ENCODE measurements at regions not wholly inside any gene's neighbourhood (a gene's known extent, or its start where the extent isn't known, plus 50 kb on each side); places are given as distances from the start of the nearest gene placed in this dataset.

DNA sequence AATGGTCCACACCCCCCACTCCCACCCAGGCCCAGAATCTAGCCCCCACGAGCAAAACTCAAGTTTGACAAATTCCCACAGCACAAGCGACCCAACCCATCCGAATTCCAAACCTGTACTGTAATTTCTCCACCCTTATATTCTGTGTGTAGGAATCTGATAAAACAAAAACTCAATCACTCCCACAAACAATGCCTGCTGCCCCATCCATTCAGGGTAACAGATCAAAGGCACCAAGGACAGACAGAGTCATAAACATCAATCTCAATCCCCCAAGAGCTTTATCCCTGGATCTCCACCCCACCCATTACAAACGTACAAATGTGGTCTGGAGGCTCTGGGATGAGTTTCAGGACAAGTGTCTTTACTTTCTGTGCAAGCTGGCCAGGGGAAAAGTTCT lies 157.8 kb downstream of the AXIN2 start:
- no peak for DNase-seq

DNA sequence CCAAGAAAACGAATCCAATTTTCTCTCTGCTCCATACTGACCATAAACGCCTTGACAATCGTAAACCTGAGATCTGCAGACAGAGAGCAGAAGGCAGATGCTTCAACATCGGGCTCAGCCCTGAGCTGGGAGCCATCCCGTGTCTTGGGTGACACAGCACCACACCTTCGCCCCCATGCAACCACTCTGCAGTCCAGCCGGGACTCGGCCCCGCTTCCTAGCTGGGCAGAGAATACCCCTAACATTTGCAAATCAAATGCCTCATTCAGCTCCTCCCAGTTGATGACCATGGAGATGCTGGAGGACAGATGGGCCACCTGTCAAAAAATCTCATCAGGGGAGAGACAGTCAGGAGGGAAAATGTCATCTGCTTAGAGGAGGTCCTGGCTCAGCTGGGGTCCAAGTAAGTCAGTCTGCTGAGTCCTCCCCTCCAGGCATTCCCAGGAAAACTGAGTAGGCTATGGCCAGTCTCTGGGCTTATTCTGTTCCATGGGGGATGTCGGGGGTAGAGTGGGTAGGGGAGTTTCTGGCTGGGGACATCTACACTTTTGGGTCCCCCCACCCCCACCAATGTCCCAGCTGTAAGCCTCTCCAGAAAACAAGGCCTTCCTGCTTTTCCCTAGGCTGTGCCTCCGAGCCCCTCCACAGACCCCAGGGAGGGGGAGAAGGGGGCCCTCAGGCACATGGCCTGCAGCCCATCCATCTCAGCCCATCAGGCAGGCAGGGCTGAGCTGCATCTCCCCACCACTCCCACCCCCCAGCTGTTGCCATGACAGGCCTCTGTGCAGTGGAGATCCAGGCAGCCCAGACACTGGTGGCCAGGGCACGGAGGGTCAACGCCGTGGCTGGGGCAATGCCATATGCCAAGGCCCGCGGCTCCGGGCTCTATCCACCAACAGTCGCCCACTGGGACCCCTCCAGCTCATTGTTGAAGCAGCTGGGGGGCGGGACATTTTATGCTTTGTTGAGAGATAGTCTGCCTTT lies 158.6 kb downstream of the AXIN2 start:
- no peak for DNase-seq

DNA sequence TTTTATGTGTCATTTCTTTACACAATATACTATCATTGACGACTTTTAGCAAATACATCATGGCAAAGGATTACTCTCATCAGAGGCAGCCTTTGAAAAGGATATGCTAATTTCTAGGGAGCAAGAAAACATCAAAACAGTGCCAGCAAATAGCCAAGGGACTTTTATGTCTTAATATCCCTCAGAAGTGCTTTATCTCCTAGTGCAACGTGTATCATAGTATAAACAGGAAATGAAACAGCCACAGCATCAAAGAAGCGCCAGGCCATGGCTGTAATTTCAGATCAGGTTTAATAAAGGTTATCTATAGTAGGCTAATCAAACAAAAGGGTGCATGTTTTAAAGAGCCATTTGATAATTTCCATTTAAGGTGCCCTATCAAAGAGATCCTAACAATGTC lies 159.9 kb downstream of the AXIN2 start:
- no peak for DNase-seq

DNA sequence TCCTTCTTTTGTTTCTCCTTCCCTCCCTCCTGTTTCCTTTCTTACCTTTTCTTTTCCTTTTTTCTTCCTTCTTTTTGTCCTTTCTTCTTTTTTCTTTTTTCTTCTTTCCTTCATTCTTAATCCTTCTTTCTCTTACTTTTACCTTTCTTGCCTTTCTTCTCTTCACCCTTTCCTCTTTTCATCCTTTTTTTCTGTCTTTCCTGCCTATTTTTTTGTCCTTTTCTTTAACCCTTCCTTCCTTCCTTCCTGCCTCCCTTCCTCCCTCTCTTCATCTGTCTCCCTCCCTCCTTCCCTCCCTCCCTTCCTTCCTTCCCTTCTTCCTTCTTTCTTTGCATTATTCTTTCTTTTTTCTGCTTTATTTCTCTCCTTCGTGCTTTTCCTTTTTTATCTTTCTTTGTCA lies 160.7 kb downstream of the AXIN2 start:
- no peak for DNase-seq

DNA sequence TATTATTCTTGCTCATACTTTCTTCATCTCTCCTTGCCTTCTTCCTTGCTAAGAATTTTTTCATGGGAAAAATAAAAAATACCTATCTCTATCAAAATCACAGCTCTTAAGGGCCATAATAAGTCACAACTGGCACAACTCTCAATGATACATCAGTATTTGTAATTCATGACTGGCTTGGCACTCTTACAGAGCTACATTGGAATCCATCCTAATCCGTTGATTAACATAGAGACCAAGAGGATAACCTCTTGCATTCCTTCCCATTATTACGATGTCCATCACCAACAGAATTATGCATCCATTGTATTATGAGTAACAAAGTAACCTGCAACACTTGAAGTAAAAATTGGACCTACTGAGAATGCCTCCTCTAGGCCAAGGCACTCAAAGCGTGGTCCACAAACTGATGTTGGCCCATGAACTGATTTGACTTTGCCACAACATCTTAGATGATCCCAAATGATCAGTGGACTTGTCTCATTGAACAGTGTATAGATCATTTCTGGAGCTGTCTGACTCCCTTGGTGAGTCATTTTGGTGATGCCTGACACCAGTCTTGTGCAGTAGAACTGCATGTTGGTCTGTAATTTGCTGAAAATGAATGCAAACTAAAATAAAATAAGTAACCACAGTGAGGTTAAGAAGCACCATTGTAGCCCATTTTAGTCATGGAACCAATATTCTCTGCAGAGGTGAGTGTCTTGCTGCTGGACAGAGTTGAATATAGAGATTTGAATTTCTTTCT lies 163.2 kb downstream of the AXIN2 start:
- DNase-seq, result no peak

DNA sequence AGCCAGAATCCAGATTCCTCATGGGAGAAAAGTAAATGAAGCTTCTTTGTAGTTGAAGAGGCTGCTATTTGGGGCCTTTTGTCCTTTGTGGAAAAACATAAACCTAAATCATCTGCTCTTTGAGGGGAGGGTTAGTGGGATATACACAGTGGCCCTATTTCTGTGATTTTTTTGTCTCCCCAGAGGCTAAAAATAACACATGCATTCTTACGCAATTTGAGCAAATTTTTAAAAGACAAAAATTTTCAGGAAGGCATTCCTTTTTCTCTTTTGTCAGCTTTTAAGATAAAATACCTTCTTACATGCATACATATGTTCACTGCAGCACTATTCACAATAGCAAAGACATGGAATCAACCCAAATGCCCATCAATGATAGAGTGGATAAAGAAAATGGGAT lies 165.5 kb downstream of the AXIN2 start:
- no peak for DNase-seq

DNA sequence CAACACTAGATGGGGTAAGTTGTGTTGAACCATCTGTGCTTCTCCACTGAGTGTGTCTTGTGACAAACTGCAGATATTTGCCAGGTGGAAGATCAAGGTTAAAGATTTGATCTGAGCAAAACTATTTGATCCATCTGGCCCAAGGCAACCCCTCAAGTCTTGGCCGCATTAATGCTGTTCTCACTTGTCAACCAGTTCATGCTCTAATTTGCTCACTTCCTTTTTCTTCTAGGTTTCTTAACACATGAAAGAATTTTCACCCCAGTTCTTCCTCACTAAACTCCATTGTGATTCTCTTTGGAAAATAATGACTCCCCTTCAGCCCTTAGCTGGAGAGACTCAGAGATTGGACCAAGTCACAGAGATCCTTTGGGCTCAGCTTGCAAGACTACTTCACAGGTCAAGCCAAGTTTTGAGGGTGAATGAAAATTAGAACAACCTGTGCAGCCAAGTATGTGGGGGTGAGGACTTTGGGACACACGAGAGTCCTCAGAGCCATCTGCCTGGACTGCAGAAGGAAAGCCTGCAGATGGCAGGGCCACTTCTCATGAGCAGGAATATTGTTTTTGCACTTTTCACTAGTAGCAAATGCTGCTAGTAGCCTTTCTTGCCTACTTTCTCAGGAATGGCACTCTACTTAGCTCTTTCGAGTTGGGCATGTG lies 166.5 kb downstream of the AXIN2 start:
- no peak for DNase-seq

DNA sequence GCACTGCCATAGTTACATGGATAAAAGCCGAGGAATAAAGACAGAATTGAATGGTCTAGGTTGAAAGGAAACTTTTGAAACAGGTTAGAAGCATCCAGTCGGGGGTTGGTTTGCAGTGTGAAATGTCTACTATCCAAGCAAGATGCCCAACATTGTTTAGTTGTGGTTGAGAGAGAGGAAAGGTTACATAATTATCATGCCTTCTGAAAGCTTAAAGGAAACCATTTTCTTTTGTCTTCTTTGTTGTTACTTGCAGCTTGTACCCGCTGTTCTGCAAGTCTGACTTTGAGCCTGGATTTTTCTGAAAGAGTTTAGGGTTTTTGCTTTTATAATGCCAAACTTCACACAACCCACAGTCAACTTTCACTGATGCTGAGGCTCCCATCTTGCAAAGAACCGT lies 167.9 kb downstream of the AXIN2 start:
- DNase-seq, result no peak

DNA sequence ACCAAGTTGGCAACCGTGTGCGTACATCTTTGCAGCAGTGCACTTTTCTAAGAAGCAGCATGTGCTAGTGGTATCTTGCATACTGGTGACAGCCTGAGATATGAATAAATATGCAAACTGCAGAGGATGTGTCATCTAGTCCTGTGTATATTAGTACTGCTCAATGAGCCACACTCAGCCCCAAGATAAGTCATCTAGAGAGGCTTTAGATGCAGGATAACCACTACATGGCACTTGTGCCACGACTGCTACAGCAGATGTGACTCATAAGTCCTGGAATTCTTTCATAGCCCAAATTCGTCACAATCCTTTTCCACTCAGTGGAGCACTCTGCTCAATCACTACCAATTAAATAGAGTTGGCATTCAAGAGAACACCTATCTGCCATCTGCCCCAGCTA lies 171.5 kb downstream of the AXIN2 start:
- no peak for DNase-seq

DNA sequence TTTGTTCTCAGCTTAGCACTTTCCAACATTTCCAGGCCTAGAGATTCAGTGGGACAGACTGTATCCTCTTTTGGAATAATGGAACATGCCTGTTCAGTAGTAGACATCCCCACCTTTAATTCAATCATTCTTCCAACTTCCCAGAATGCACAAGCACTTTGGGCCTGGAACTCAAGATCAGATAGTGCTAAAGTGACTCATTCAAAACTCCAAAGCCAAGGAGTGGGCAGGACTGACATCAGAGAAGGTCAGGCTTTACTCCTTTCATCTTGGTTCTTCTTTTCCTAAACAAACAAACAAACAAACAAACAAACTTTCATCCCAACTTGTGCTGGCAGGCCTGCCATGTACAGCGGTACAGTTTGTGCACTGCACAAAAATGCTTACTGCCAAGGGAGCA lies 172.0 kb downstream of the AXIN2 start:
- no peak for DNase-seq

DNA sequence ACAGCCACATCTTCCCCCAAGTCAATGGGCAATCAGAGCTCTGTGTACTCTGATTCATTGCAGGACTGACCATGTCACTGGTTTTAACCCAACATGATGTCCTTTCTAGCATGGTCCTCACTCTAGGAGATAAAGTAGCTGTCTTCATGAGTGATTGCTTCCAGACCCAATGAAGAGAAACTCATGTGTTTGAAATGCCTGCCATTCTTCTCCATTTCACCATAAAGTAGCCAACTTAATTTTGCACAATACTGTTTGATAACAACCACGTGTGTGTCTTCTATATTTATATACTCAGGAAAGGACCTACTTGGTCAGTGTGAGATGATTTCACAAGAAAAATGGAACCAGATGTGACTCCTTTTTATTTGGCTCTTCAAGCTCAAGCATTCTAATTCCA lies 172.5 kb downstream of the AXIN2 start:
- DNase-seq, result no peak

DNA sequence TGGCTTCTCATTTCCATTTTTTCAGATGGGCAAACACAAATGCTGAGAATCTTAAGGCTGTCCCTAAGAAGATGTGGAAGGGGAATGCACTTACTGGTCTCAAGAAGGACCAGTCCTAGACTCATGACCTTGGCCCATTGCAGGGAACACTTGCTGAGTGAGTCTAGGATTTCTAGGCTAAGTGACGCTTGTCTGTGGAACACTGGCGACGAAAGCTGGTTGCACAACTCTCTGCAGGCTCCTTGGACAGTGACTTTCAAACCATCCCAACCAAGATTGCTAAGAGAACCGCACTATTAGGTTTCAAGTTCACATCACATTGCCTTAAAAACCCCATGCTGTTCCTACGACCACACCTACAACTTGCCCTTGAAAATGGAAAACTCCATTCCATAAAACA lies 174.1 kb downstream of the AXIN2 start:
- DNase-seq, result no peak

DNA sequence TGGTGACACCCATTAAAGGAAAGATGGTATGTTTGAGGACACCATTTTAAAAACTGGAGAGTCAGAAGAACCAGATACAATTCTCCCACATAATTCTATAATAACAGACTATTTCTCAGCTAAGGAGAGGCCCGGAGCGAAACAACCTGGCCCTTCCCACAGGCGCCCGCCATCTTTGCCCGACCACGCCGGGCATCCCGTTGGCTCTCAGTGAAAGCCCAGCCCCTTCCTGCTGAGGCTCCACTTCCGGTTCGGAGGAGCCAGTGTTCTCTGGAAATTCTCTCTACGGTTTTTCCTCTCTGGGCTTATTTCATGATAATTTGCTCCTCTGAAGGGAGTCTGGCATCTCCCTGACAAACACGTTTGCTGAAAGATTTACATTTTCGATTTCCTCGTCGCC lies 175.7 kb downstream of the AXIN2 start:
- DNase-seq, result no peak

DNA sequence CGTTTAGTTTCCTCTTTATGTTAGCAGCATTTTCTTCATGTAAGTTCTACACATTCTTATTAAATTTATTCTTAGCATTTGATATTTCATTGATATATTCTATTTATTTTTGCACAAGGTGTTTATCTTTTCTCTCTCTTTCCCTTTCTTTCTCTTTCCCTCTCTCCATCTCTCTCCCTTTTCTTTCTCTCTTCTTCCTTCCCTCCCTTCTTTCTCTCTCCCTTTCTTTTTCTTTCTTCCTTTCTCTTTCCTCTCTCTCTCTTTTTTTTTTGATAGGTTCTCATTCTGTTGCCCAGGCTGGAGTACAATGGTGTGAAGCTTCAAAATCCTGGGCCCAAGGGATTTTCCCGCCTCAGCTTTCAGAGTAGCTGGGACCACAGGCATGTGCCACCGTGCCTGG lies 176.4 kb downstream of the AXIN2 start:
- no peak for DNase-seq

DNA sequence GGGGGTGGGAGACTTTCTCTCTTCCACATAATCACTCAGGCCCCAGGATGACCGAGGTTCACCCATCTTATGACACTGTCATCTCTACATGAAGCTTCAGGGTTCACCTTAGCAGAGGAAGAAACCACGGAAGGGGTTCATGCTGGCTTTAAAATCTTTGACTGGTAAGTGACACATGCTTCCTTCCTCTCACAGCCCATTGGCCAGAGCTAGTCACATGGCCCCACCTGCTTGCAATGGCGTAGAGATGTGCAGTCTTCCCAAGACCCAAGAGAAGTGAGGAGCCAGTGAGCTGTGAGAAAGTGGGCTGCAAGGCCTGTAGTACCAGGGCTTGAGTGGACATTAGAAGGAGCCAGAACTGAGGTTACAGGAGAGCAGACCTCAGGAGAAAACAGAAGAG lies 180.3 kb downstream of the AXIN2 start:
- DNase-seq, result no peak

DNA sequence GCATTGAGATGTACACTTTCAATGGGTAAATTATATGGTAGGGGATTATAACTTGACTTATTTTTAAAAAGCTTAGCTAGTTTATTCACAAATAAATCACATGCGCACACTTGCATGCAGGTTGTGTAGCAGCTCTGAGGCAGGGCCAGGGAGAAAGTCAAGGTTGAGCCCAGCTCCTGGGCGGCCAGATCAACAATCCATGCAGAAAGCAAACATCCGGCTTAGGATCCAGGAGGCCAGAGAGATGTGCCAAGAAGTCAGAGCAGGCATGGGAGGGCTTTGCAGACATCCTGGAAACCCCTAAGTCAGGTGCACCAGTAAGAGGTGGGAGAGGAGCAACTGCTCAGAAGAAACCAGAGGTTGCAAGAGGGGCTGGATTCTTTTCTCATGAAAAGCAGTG lies 186.5 kb downstream of the AXIN2 start:
- DNase-seq, result no peak

DNA sequence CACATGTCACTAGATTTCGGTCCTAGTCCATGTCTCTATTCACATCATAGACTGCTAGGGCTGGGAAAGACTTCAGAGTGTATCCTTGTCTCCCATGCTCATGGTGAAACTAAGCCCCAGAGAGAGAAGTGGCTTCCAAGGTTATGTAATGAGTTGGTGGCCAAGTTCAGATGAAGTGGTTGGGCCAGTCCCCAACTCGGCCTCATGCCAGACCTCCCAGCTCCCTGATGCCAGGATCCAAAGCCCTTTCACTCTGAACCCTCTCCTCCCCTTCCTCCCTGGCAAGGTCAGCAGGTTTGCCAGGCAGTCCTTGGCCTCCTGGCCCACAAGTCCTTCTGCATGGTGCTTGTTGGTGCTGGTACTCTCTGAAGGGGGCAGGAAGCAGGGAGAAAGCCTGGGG lies 189.7 kb downstream of the AXIN2 start:
- no peak for DNase-seq

DNA sequence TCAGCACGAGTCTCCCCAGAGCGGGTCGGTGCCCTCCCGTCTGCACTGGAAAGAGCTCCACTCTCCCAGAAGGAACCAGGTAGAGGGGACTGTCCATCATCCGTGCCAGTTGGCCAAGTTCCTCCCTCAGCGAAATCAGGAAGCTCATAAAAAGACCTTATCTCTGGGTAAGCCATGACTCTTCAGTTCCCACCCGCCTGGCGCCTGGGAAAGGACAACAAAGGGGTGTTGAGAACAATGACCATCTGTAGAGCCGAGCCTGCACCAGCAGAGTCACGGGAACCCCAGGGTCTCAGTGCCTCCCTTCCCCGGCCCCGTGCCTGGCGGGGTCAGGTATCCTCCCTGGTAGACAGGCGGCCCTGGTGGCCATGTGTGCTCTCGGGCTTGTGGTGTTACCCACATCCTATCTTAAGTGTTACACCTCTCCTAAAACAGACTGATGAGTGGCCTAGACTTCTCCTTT lies 190.7 kb downstream of the AXIN2 start:
- no peak for DNase-seq

DNA sequence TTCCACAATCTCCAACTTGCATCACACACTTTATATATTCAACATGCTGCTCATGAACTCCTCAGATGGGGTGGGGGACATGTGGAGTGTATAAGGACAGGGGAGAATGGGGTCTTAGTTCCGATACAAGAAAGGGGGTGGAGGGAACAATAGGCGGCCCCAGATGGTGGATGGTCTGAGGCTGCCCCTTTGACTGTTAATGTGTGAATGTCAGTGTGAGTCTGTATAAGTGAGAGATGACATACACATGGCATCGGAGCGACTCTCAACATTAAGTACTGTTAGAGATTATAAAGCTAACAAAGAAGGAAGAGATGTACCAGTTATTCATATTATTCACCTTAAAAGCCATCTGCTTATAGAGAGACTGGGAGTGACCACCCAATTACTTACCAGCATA lies 193.1 kb downstream of the AXIN2 start:
- DNase-seq, result no peak

DNA sequence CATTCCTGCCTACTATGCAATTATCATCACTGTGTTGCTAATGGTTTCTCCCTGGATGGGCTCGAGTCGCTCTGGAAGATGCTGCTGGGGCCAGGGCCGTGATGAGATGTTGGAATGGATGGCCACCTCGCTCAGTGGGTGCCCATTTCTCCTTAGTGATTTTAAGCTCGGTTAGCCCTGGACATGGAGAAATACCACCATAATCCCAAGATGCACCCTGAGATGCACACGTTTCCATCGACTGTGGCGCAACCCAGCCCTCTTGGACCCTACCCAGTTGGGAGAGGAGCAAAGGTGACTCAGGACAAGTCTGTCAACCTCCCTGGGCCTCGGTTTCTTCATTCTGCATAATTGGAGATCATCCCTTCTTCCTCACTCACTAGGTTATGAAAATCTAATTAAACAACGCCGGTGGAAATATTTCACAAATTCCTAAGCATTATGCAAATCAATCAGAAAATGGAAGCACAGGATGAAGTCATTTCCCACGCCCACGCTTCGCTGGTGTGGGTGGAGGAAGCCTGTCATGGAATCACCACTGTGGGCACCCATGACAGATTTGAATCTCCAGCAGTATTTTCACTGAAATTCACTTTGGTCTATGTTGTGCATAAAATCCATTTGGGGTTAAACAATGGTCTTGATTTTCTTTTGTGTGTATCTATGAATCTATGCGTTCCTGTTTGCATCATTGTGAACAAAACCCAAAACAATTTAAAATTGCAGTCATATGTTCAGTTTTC lies 195.2 kb downstream of the AXIN2 start:
- no peak for DNase-seq

DNA sequence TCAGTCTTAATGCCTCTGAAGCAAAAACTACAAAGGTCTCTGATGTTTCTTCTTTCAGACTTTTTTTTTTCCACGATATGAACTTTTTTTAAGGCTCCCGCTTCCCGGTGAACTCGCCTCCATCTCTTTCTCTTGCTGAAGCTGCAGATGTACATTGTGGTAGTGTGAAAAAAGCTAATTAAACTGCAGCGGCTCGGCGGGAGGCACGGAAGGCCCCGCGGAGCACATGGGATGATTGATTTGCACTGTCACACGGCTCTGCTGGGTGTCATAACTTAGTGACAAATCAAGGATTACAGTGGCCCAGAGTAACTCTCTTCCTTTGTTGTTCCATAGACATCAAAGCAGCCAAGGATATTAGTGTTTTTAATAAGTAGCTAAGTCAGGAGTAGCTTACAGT lies 196.3 kb downstream of the AXIN2 start:
- no peak for DNase-seq

DNA sequence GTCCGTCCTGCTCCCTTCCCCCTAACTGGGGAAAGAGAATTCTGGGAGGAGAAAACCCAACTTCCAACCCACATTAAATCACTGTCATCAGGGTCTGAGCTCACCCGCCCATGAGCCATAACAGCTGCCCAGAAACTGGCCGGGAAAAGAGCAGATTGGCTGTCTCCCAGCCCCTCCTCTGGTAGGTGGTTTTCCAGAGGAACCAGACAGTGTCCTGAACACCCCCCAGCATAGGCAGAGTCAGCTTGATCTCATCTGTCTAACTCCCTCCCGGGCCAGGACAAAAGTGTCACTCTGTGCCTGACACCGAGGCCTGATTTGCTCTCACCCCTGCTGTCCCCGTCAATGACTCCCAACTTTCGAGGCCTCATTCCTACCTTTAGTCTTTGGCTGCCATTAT lies 197.0 kb downstream of the AXIN2 start:
- DNase-seq, result no peak

DNA sequence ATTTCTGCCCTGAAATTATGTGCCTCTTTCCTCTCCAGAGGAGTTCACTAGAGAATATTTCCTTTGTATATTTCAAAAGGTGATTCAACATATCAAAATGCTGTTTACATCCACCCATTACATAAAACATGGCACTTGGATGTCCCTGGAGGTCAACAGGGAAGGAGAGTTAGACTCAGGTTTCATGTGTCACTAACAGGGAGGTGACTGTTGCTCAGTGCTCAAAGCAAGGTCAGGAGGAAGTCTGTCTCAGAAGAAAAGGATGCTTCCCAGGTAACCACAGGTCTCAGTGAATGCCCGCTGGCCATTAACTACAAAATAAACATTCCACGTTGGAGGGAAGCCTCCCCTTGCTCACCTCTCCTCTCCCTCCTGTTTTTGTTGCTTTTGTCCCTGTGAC lies 198.6 kb downstream of the AXIN2 start:
- no peak for DNase-seq
